IMR-90 (cell line): ENCODE measurements at regions not wholly inside any gene's neighbourhood (a gene's known extent, or its start where the extent isn't known, plus 50 kb on each side); places are given as distances from the start of the nearest gene placed in this dataset.
A peak's percentile ranks its signal among the peaks of the same experiment; 100 is the strongest.

Experiments used
- ATAC-seq: fragments of 200-7000 bp; cut with Tn5 transposase; 2 replicates; pipeline ENCODE4 v1.9.1; 2020; ENCODE audit warnings: low read depth, mild to moderate bottlenecking, moderate library complexity
- BruUV-seq: library from RNA; stranded (reverse); fragments of 400-500 nt; replicated peaks from 2 replicates; lab custom pipeline; 2021; lab: Mats Ljungman, UMichigan
- CTCF ChIA-PET: fragments of 300-600 bp; formaldehyde crosslinking; extraction: SDS; loops from one replicate; lab custom pipeline; 2021; ENCODE audit warnings: antibody characterized with exemption; lab: Yijun Ruan, JAX
- POLR2A ChIA-PET: fragments of 300-600 bp; sonication (Branson Sonifier 250); formaldehyde crosslinking; loops from one replicate; lab custom pipeline; 2022; ENCODE audit warnings: antibody characterized with exemption; ENCODE audit not compliant: unreplicated experiment; lab: Charles Lee
- DNase-seq: peaks from one replicate; pipeline ENCODE4 v3.0.0; 2013
- H2AFZ ChIP-seq: replicated peaks from 2 replicates; pipeline ENCODE3; 2013; ENCODE audit warnings: low read length, mild to moderate bottlenecking; ENCODE audit not compliant: poor library complexity
- H2AK5ac ChIP-seq: 2 replicates; pipeline ENCODE4 v1.6.1; 2013; ENCODE audit warnings: low read depth, low read length, inconsistent platforms
- H2AK9ac ChIP-seq: replicated peaks from 2 replicates; pipeline ENCODE3; 2013; ENCODE audit warnings: mild to moderate bottlenecking, low read depth, low read length, moderate library complexity; ENCODE audit not compliant: poor library complexity
- H2BK120ac ChIP-seq: 2 replicates; pipeline ENCODE4 v1.6.1; 2013; ENCODE audit warnings: low read depth, low read length, inconsistent platforms
- H2BK15ac ChIP-seq: 3 replicates; pipeline ENCODE4 v1.6.1; 2013; ENCODE audit warnings: low read depth, low read length, inconsistent platforms
- H2BK20ac ChIP-seq: 2 replicates; pipeline ENCODE4 v1.6.1; 2013; ENCODE audit warnings: low read depth, mild to moderate bottlenecking, inconsistent platforms, low read length, moderate library complexity
- H2BK5ac ChIP-seq: 2 replicates; pipeline ENCODE4 v1.6.1; 2013; ENCODE audit warnings: mild to moderate bottlenecking, low read depth, low read length, inconsistent platforms; ENCODE audit not compliant: poor library complexity, severe bottlenecking
- H3K14ac ChIP-seq: replicated peaks from 2 replicates; pipeline ENCODE4 v1.6.1; 2013; ENCODE audit warnings: low read depth, low read length, inconsistent platforms
- H3K18ac ChIP-seq: 2 replicates; pipeline ENCODE4 v1.6.1; 2013; ENCODE audit warnings: low read depth, low read length, control low read depth
- H3K23ac ChIP-seq: 2 replicates; pipeline ENCODE4 v1.6.1; 2013; ENCODE audit warnings: low read depth, low read length, inconsistent platforms
- H3K27ac ChIP-seq: 2 replicates; pipeline ENCODE4 v1.5.1; 2013; ENCODE audit warnings: mild to moderate bottlenecking, control low read depth, low read length; ENCODE audit not compliant: insufficient read depth
- H3K27me3 ChIP-seq: 2 replicates; pipeline ENCODE4 v1.6.1; 2013; ENCODE audit warnings: low read length; ENCODE audit not compliant: control insufficient read depth, insufficient read depth
- H3K36me3 ChIP-seq: 2 replicates; pipeline ENCODE4 v1.6.1; 2013; ENCODE audit warnings: low read length, mixed read lengths; ENCODE audit not compliant: control insufficient read depth, insufficient read depth
- H3K4ac ChIP-seq: 2 replicates; pipeline ENCODE4 v1.6.1; 2013; ENCODE audit warnings: low read depth, low read length, inconsistent platforms
- H3K4me1 ChIP-seq: 2 replicates; pipeline ENCODE4 v1.6.1; 2013; ENCODE audit warnings: low read length, mixed read lengths; ENCODE audit not compliant: control insufficient read depth, insufficient read depth
- H3K4me2 ChIP-seq: 2 replicates; pipeline ENCODE4 v1.6.1; 2013; ENCODE audit warnings: low read depth, mild to moderate bottlenecking, control low read depth, low read length, moderate library complexity
- H3K4me3 ChIP-seq: 2 replicates; pipeline ENCODE4 v1.5.1; 2013; ENCODE audit warnings: low read depth, mild to moderate bottlenecking, control low read depth, low read length, moderate library complexity; ENCODE audit not compliant: insufficient read depth
- H3K56ac ChIP-seq: 2 replicates; pipeline ENCODE4 v1.6.1; 2013; ENCODE audit warnings: low read length, inconsistent platforms; ENCODE audit not compliant: insufficient read depth; ENCODE audit errors: extremely low read depth
- H3K79me1 ChIP-seq, 2 experiments: 2 replicates each; pipeline ENCODE4 v1.6.1; 2013; ENCODE audit warnings: low read length in 2 of 2, inconsistent platforms in 1 of 2, low read depth in 1 of 2
- H3K9ac ChIP-seq: 2 replicates; pipeline ENCODE4 v1.6.1; 2013; ENCODE audit warnings: low read depth, low read length, control low read depth
- H3K9me1 ChIP-seq: 2 replicates; pipeline ENCODE4 v1.6.1; 2013; ENCODE audit warnings: low read length, inconsistent platforms; ENCODE audit not compliant: insufficient read depth
- H3K9me3 ChIP-seq: 2 replicates; pipeline ENCODE4 v1.6.1; 2013; ENCODE audit warnings: low read length; ENCODE audit not compliant: control insufficient read depth, insufficient read depth
- H4K20me1 ChIP-seq: 2 replicates; pipeline ENCODE4 v1.6.1; 2013; ENCODE audit warnings: low read length, inconsistent platforms; ENCODE audit not compliant: insufficient read depth
- H4K5ac ChIP-seq: 2 replicates; pipeline ENCODE4 v1.6.1; 2013; ENCODE audit warnings: mild to moderate bottlenecking, low read depth, low read length, control low read depth
- H4K8ac ChIP-seq, 2 experiments: 2 replicates each; pipeline ENCODE4 v1.6.1; 2013; ENCODE audit warnings: low read depth in 2 of 2, low read length in 2 of 2, control low read depth in 1 of 2, inconsistent platforms in 1 of 2
- H4K91ac ChIP-seq: 2 replicates; pipeline ENCODE4 v1.6.1; 2013; ENCODE audit warnings: low read depth, low read length, inconsistent platforms; ENCODE audit not compliant: insufficient read depth
- FOS ChIP-seq: fragments of 150-350 bp; IDR thresholded peaks from 2 replicates; pipeline ENCODE4 v1.6.1; 2016; ENCODE audit warnings: low read depth, low read length
- MAFK ChIP-seq: IDR thresholded peaks from 2 replicates; pipeline ENCODE4 v1.6.1; 2012; ENCODE audit warnings: low read depth, low read length, improper control_type of control experiment
- dilution Hi-C: fragments of 300-500 bp; cut with HindIII; formaldehyde crosslinking; loops from one replicate; pipeline ENCODE4 v1.14.3; 2018; ENCODE audit warnings: low sequenced_read_pairs; ENCODE audit not compliant: unreplicated experiment
- in situ Hi-C: fragments of 300-500 bp; cut with MboI; formaldehyde crosslinking; loops from 3 replicates; pipeline ENCODE4 v1.14.3; 2019; ENCODE audit warnings: low sequenced_read_pairs, inconsistent platforms, mixed read lengths
- intact Hi-C: fragments of 100-400 bp; cut with micrococcal nuclease; formaldehyde crosslinking; loops from 2 replicates; pipeline ENCODE4 v1.10.0; 2022
- TF ChIP-seq, protein P1 (sequence below): fragments of 150-350 bp; IDR thresholded peaks from 2 replicates; pipeline ENCODE4 v1.6.1; 2016; ENCODE audit warnings: low read depth, mild to moderate bottlenecking, low read length, moderate library complexity, borderline replicate concordance

DNA sequence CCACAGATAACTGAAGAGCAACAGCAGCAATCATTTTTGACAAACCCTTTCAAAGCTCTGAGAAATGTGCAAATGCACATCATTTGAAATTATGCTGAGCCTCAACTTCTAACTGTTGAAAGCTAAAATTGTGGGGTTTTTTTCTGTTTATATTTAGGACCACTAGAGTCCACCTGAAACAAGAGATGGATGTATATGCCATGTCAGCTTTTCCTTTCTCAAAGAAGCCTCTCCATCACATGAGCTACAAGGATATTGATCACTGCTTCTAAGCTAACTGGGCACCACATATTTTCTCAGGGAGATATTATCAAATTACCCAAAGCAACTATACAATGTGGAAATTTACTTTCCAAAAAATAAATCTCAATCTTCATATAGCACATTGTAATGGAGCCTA, 498.6 kb upstream of the ZNF385D start:
- intact Hi-C loops: no loop called here

More for the DNA sequence above, 498.6 kb upstream of the ZNF385D start:
- Histone ChIP-seq H4K91ac (no peak overlapping the region), H3K9ac (no peak overlapping the region), H3K56ac (no peak overlapping the region), H3K14ac (no peak overlapping the region), H2BK20ac (no peak overlapping the region), H2BK5ac (no peak overlapping the region), H3K4me1 (no peaks in the 10 kb centered on the region), H3K4me2 (no peak overlapping the region), H3K4me3 (no peak overlapping the region), H3K9me3 (no peaks in the 10 kb centered on the region; the same call in 1 of the 2 replicates), H3K23ac (no peak overlapping the region), H2BK120ac (no peak overlapping the region), H3K79me1 (no peaks in the 10 kb centered on the region), H2AK9ac (no peak overlapping the region), H3K9me1 (no peaks in the 10 kb centered on the region), H2BK15ac (no peak overlapping the region), H3K27me3 (no peaks in the 10 kb centered on the region), H3K36me3 (no peaks in the 10 kb centered on the region), H4K5ac (no peak overlapping the region), H2AK5ac (no peak overlapping the region), H4K8ac (no peak overlapping the region), H3K4ac (no peak overlapping the region), H3K18ac (no peak overlapping the region), H3K27ac (no peak overlapping the region), H2AFZ (no peak overlapping the region), H4K20me1 (no peaks in the 10 kb centered on the region)
- BruUV-seq: no TSS peak
- DNase-seq: no peak
- POLR2A ChIA-PET: no interaction called here
- CTCF ChIA-PET: no interaction called here
- dilution Hi-C loops: no loop called here
- ATAC-seq: no peak
- TF ChIP-seq MAFK (peak; percentile 44; the same call in 1 of the 2 replicates), FOS (no peak)
- TF ChIP-seq, protein P1, sequence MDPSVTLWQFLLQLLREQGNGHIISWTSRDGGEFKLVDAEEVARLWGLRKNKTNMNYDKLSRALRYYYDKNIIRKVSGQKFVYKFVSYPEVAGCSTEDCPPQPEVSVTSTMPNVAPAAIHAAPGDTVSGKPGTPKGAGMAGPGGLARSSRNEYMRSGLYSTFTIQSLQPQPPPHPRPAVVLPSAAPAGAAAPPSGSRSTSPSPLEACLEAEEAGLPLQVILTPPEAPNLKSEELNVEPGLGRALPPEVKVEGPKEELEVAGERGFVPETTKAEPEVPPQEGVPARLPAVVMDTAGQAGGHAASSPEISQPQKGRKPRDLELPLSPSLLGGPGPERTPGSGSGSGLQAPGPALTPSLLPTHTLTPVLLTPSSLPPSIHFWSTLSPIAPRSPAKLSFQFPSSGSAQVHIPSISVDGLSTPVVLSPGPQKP: no peak
- in situ Hi-C loops: no loop called here
